ENCODE measurements at regions not wholly inside any gene's neighbourhood (a gene's known extent, or its start where the extent isn't known, plus 50 kb on each side); places are given as distances from the start of the nearest gene placed in this dataset.

DNA sequence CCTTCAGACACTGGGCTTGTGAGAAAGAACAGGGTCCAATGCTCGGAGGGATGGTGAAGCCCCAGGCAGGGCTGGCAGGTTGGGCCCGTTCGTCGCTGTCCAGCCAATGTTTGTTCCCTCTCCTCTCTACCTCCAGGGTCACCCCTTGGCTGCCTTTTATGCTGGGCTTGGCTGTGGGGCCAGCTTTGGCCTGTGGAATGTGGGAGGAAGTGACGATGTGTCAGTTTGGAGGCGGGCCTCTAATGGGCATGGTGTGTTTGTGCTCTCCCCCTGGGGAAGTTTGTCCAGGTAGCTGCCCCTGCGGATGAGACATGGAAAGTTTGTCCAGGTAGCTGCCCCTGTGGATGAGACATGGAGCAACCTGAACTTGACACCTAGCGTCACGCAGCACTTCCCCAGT lies 236.7 kb downstream of the GLRX3 start:
- no peaks in the 10 kb centered on the region for H3K36me3 ChIP-seq
- ATAC-seq = no peak
- TF ChIP-seq CTCF (IDR thresholded peaks at IDR 0.05) = no peak
- peaks cover 0 to 22% (median 0%) of the 10 kb centered on the region in 11 donors for H3K9me3 ChIP-seq
- intact Hi-C loops (cut with DNase I) = no loop called here
- no peak overlapping the region for H3K27ac ChIP-seq
- DNase-seq = no peak
- no peak overlapping the region for H3K4me3 ChIP-seq
- H3K27me3 ChIP-seq = peaks cover 0 to 30% (median 5%) of the 10 kb centered on the region in 7 donors
- 70 to 72% methylated on average over 9 of the region's 9 CpGs for WGBS, 2 donors
- H3K4me1 ChIP-seq = no peaks in the 10 kb centered on the region

DNA sequence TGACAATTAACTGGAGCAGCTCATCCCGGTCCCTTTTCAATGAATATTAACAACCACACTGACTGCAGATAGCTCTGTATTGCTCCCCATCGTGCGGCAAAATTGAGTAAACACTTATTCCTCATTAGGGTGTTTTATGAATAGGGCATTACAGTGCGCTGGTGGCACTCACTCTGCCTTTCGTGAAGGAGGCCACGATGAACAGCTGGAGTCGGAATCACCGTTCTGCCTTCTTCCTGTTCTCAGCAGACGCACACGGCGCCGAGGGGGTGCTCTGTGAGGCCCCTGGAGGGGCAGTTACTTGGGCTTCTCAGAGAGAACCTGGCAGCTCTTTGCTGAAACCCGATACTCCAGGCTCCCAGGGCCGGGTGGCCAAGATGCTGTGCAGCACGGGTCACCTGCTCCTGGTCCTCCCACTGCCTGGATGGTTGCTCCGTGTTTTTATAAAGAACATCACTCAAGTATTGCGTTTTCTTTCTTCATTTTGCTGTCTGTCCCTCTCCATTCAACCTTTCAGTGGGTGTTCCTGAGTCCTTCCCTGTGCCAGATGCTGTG lies 241.9 kb downstream of the GLRX3 start:
- 71% methylated on average over 17 of the region's 17 CpGs for WGBS, 2 donors
- no peak for DNase-seq

DNA sequence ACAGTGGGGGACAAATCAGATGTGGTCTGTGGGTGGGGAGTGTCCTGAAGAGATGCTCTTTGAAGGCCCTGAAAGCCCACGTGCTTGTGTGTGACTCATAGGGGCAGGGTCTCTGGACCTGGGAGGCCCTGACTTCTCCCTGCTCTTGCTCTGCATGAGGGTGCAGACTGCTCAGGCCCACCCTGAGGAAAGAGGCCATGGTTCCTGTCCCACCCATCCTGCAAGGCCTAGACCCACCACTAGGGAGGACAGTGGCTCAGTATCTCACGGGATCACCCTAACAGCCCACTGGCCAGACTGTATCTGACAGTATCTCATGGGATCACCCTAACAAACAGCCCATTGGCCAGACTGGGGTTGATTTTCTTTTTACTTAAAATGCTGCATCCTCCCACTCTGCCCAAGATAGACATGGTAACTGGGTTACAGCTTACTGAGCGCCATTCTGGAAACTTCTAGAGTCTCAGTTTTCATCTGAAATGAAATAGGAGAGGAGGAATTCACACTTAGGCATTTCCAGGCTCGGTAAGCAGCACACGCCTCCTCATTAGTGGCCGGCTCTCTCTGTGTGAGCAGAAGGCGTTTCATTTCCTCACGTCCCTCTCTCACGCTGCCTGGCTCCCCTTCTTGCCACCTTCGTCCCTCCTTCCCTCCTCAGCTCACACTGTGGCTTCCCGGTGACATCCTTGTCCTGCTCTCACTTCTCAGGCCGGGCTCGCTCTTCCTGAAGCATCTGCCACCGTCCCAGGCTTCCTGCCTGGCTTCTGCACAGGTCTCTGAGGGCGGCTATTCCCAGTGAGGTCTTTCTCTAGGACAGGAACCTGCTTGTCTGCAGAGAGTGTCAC lies 242.6 kb downstream of the GLRX3 start:
- Histone ChIP-seq H3K4me1 (no peaks in the 10 kb centered on the region), H3K36me3 (no peaks in the 10 kb centered on the region), H3K27ac (no peak overlapping the region), H3K4me3 (no peak overlapping the region), H3K9me3 (peaks cover 0 to 22% (median 0%) of the 10 kb centered on the region in 11 donors), H3K27me3 (peaks cover 0 to 10% (median 5%) of the 10 kb centered on the region in 7 donors)
- no peak for TF ChIP-seq CTCF (IDR thresholded peaks at IDR 0.05)
- intact Hi-C loops (cut with DNase I) = no loop called here
- 38% methylated on average over 15 of the region's 15 CpGs for WGBS, 2 donors
- ATAC-seq = no peak
- DNase-seq = no peak

More for the DNA sequence above, 241.9 kb downstream of the GLRX3 start:
- Histone ChIP-seq H3K9me3 (peaks cover 0 to 22% (median 0%) of the 10 kb centered on the region in 11 donors), H3K4me3 (no peak overlapping the region), H3K27me3 (peaks cover 0 to 12% (median 8%) of the 10 kb centered on the region in 7 donors), H3K4me1 (no peaks in the 10 kb centered on the region), H3K27ac (no peak overlapping the region), H3K36me3 (no peaks in the 10 kb centered on the region)
- no peak for ATAC-seq
- intact Hi-C loops (cut with DNase I) = no loop called here
- TF ChIP-seq CTCF (IDR thresholded peaks at IDR 0.05) = no peak

DNA sequence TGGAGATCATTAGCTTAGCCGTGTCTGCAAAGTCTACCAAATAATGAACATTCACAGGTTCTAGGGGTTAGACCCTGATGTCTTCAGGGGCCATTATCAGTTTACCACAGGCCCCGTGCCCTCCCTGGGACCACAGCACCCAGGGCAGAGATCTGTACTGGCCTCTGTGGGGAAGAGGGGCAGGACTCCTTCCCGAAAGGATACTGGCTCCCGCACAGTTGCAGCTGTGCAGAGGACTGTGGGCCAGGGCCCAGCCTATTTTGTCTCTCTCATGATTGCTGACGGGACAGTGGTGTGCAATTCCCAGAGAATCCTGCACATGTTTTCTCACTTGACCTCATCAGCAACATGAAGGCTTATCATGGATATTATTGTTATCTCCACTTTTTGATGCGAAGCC lies 243.9 kb downstream of the GLRX3 start:
- Histone ChIP-seq H3K4me3 (no peak overlapping the region), H3K4me1 (no peaks in the 10 kb centered on the region), H3K27me3 (peaks cover 0 to 10% (median 4%) of the 10 kb centered on the region in 7 donors), H3K27ac (no peak overlapping the region), H3K9me3 (peaks cover 0 to 16% (median 0%) of the 10 kb centered on the region in 11 donors), H3K36me3 (no peaks in the 10 kb centered on the region)
- DNase-seq = no peak
- WGBS, 2 donors = 41 to 45% methylated on average over 6 of the region's 6 CpGs
- TF ChIP-seq CTCF (IDR thresholded peaks at IDR 0.05) = no peak
- no peak for ATAC-seq
- intact Hi-C loops (cut with DNase I) = no loop called here
